ENCODE measurements at regions not wholly inside any gene's neighbourhood (a gene's known extent, or its start where the extent isn't known, plus 50 kb on each side); places are given as distances from the start of the nearest gene placed in this dataset.

DNA sequence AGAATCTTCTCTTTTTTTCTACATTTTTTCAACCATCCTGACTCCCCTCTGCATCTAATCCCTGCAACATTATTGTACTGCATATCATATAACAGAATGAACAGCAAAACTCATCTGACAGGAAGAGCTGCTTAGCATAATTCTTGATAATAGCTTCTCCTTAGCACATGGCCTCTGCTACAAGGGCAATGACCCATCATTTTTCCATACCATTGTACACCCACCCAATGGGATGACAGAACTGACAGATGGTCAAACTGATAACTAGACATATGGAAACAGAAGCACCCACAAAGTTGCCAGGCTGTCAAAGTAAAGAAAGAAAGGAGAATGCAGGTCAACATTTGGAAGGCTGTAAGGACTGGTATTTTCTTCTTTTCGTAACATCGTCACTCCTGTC, 390.4 kb upstream of the USP15 start:
- Histone ChIP-seq H3K4me3 (ENCODE audit: insufficient read depth, low read length, poor library complexity, severe bottlenecking) (no peak overlapping the region), H3F3A (ENCODE audit: insufficient read depth) (no peaks in the 10 kb centered on the region), H2AFZ (ENCODE audit: low read depth, low read length, severe bottlenecking) (no peak overlapping the region), H3K79me2 (ENCODE audit: insufficient read depth, low read length) (no peaks in the 10 kb centered on the region), H3K27ac (ENCODE audit: low read depth, low read length) (no peak overlapping the region), H3K9me2 (replicated peaks; ENCODE audit: insufficient read depth, low read length) (no peaks in the 10 kb centered on the region), H4K20me1 (ENCODE audit: low read depth, low read length) (no peaks in the 10 kb centered on the region), H3K4me2 (ENCODE audit: low read depth, low read length, poor library complexity, severe bottlenecking) (no peak overlapping the region), H3K36me3 (ENCODE audit: low read length) (no peaks in the 10 kb centered on the region), H3K27me3 (ENCODE audit: low read length) (no peaks in the 10 kb centered on the region), H3K9ac (ENCODE audit: low read length) (no peak overlapping the region), H3K9me3 (ENCODE audit: insufficient read depth, low read length) (no peaks in the 10 kb centered on the region)
- no peak for TF ChIP-seq EZH2phosphoT487 (conservative IDR thresholded peaks at IDR 0.05; ENCODE audit: low read length)
- TF ChIP-seq, protein P1, sequence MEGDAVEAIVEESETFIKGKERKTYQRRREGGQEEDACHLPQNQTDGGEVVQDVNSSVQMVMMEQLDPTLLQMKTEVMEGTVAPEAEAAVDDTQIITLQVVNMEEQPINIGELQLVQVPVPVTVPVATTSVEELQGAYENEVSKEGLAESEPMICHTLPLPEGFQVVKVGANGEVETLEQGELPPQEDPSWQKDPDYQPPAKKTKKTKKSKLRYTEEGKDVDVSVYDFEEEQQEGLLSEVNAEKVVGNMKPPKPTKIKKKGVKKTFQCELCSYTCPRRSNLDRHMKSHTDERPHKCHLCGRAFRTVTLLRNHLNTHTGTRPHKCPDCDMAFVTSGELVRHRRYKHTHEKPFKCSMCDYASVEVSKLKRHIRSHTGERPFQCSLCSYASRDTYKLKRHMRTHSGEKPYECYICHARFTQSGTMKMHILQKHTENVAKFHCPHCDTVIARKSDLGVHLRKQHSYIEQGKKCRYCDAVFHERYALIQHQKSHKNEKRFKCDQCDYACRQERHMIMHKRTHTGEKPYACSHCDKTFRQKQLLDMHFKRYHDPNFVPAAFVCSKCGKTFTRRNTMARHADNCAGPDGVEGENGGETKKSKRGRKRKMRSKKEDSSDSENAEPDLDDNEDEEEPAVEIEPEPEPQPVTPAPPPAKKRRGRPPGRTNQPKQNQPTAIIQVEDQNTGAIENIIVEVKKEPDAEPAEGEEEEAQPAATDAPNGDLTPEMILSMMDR (IDR thresholded peaks at IDR 0.05; ENCODE audit: insufficient read depth, low read length, poor library complexity, severe bottlenecking) = no peak

DNA sequence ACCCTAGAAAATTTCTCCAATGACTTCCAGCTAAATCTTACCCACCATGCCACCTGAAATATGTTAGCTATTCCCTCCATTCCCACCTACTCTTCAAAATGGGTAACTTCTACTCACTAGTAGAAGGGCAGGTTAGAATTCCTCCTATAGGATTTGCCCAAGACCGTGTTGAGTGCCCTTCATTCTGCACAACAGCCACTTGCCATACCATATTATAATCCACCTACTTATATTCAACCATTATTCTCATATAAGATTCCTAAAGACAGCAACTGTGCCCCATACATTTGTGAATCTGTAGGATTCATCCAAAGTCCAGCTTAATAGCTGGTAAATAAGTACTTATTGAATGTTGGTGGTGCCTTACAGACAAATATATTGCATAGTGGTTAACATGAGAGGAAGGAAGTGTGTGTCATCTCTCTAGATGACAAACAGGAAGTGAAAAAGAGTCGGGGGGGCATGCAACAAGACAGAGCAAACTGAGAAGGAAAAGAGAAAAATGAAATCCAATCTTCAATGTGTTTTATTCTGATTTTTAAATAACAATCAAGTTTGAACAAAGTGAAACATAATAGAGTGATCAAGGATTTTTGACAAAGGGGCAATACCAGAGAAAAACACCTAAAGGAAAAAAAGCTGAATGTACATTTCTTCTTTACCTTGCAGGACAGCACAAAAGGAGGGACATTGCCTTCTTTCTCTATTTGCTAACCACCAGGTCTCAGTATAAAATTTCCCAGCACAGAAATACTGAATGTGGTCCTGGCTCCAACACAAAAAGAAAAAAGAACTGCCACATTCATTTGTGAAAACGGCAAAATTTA, 389.3 kb upstream of the USP15 start:
- TF ChIP-seq, protein P1 (IDR thresholded peaks at IDR 0.05; ENCODE audit: insufficient read depth, low read length, poor library complexity, severe bottlenecking) = no peak
- no peak for TF ChIP-seq EZH2phosphoT487 (conservative IDR thresholded peaks at IDR 0.05; ENCODE audit: low read length)
- Histone ChIP-seq H3K4me3 (ENCODE audit: insufficient read depth, low read length, poor library complexity, severe bottlenecking) (no peak overlapping the region), H3F3A (ENCODE audit: insufficient read depth) (no peaks in the 10 kb centered on the region), H3K27me3 (ENCODE audit: low read length) (no peaks in the 10 kb centered on the region), H2AFZ (ENCODE audit: low read depth, low read length, severe bottlenecking) (no peak overlapping the region), H3K9me2 (replicated peaks; ENCODE audit: insufficient read depth, low read length) (no peaks in the 10 kb centered on the region), H3K27ac (ENCODE audit: low read depth, low read length) (no peak overlapping the region), H3K79me2 (ENCODE audit: insufficient read depth, low read length) (no peaks in the 10 kb centered on the region), H3K9ac (ENCODE audit: low read length) (no peak overlapping the region), H3K4me2 (ENCODE audit: low read depth, low read length, poor library complexity, severe bottlenecking) (no peak overlapping the region), H4K20me1 (ENCODE audit: low read depth, low read length) (no peaks in the 10 kb centered on the region), H3K36me3 (ENCODE audit: low read length) (no peaks in the 10 kb centered on the region), H3K9me3 (ENCODE audit: insufficient read depth, low read length) (no peaks in the 10 kb centered on the region)

DNA sequence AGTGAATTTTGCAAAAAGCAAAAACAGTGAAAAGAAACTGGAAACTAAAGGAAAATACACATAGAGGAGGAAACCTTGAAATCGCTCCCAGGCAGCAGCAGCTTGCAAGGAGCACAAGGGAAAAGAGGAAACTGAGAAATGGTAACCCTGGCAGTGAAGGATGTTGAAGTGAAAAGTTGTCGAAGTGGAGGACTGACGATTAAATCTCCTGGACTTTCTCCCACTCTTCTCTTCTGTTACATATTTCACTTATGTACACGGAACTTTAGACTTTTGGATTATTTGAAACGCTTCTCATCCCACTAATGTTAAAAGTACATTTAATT, 388.8 kb upstream of the USP15 start:
- H3K79me2 ChIP-seq (ENCODE audit: insufficient read depth, low read length) = no peaks in the 10 kb centered on the region
- no peak overlapping the region for H3K27ac ChIP-seq (ENCODE audit: low read depth, low read length)
- no peak overlapping the region for H2AFZ ChIP-seq (ENCODE audit: low read depth, low read length, severe bottlenecking)
- no peaks in the 10 kb centered on the region for H3K36me3 ChIP-seq (ENCODE audit: low read length)
- H4K20me1 ChIP-seq (ENCODE audit: low read depth, low read length) = no peaks in the 10 kb centered on the region
- no peaks in the 10 kb centered on the region for H3K27me3 ChIP-seq (ENCODE audit: low read length)
- no peaks in the 10 kb centered on the region for H3K9me2 ChIP-seq (replicated peaks; ENCODE audit: insufficient read depth, low read length)
- no peak overlapping the region for H3K4me3 ChIP-seq (ENCODE audit: insufficient read depth, low read length, poor library complexity, severe bottlenecking)
- H3K9me3 ChIP-seq (ENCODE audit: insufficient read depth, low read length) = no peaks in the 10 kb centered on the region
- TF ChIP-seq, protein P1 (IDR thresholded peaks at IDR 0.05; ENCODE audit: insufficient read depth, low read length, poor library complexity, severe bottlenecking) = no peak
- no peak for TF ChIP-seq EZH2phosphoT487 (conservative IDR thresholded peaks at IDR 0.05; ENCODE audit: low read length)
- no peaks in the 10 kb centered on the region for H3F3A ChIP-seq (ENCODE audit: insufficient read depth)
- H3K9ac ChIP-seq (ENCODE audit: low read length) = no peak overlapping the region
- H3K4me2 ChIP-seq (ENCODE audit: low read depth, low read length, poor library complexity, severe bottlenecking) = no peak overlapping the region
